ENCODE measurements at regions not wholly inside any gene's neighbourhood (a gene's known extent, or its start where the extent isn't known, plus 50 kb on each side); places are given as distances from the start of the nearest gene placed in this dataset.

DNA sequence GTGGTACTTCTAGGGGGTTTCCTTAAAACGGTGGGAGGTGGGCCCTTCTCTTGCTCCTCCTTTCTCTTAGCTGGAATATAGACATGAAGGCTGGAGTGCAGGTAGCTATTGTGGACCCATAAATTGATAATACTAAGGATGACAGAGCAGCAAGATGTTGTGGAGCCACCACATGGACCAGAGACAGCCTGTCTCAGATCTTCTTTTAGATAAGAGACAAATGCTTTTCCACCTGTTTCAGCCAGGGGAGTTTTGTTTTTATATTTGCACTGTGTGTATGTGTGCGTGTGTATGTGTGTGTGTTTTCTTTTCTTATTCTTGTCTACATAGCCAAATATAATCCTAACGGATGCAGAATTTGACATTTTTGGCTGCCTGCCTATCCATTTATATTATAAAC is 62.9 kb upstream of the HIF1A start:
- Histone ChIP-seq H3K23ac (ENCODE audit: low read length) (no peak overlapping the region), H3K4me2 (ENCODE audit: low read length) (no peak overlapping the region), H3K27ac (ENCODE audit: low read depth, low read length) (no peak overlapping the region), H3K18ac (ENCODE audit: low read length) (no peak overlapping the region), H4K12ac (ENCODE audit: low read depth, low read length) (no peak overlapping the region), H3K9me3 (ENCODE audit: insufficient read depth, low read depth, low read length) (peaks cover 1% of the 10 kb centered on the region), H3K27me3 (ENCODE audit: insufficient read depth, low read length) (no peaks in the 10 kb centered on the region), H3K9ac (ENCODE audit: low read length) (no peak overlapping the region), H3K14ac (ENCODE audit: low read length) (no peak overlapping the region), H3K36me3 (ENCODE audit: control insufficient read depth in 1 of 2, insufficient read depth in 2 of 2, low read length in 2 of 2) (no peaks in the 10 kb centered on the region), H4K8ac (ENCODE audit: low read depth, low read length) (no peak overlapping the region), H2BK12ac (ENCODE audit: low read length) (no peak overlapping the region), H2AFZ (ENCODE audit: insufficient read depth, low read length, poor library complexity) (no peak overlapping the region), H2BK120ac (ENCODE audit: insufficient read depth, low read length, poor library complexity) (no peak overlapping the region), H3K4ac (ENCODE audit: low read depth, low read length) (no peak overlapping the region), H3K79me2 (ENCODE audit: control insufficient read depth, insufficient read depth, low read length, poor library complexity) (no peaks in the 10 kb centered on the region), H3K4me1 (ENCODE audit: control insufficient read depth in 1 of 2, insufficient read depth in 2 of 2, low read length in 2 of 2) (no peaks in the 10 kb centered on the region), H2BK5ac (ENCODE audit: low read depth, low read length, poor library complexity) (no peak overlapping the region), H3K4me3 (ENCODE audit: low read depth, low read length) (no peak overlapping the region), H3K79me1 (ENCODE audit: low read length) (no peaks in the 10 kb centered on the region), H4K91ac (ENCODE audit: low read depth, low read length) (no peak overlapping the region), H2AK5ac (ENCODE audit: low read length) (peak overlapping the region; percentile 75)
- WGBS (ENCODE audit: extremely low coverage, insufficient coverage, insufficient read length) = no CpG with 5 or more reads among the region's 3 CpGs
- no peak for DNase-seq

DNA sequence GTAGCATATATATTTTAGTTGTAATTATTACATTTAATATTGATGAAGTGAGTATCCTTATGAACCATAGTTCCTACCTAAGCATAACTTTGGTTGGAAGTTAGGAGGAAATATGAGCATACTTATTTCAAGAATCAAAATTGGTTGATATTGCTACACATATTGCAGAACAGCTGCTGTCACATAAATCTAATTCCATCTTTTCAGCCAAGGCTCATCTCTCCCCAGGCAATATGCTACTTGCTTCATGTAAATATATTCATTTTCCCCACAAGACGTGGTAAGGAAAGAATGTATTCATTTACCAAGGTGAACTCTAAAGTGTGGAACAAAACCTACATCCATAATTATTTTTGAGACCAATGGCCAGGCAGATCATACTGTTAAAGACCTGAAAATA is 62.5 kb upstream of the HIF1A start:
- H2AFZ ChIP-seq (ENCODE audit: insufficient read depth, low read length, poor library complexity) = no peak overlapping the region
- no peak for DNase-seq

DNA sequence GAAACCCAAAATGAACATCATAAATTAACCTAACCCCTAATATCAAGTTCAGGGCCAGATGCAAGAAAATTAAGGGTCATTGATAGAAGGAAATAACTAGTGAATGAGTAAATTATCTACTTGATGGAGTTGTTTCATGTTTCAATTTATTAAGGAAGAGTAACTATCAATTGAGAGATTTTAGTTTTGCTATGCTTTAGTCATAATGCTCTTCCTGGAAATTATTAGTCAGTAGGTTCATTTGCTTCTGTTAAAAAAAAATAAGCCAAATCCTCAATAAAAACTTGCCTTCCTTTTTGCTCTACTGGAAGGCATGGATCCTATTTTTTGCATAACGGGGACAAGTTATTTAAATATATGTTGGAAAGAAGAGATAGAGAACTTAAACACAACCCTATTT is 59.0 kb upstream of the HIF1A start:
- no peaks in the 10 kb centered on the region for H3K79me1 ChIP-seq (ENCODE audit: low read length)
- no peaks in the 10 kb centered on the region for H3K9me3 ChIP-seq (ENCODE audit: insufficient read depth, low read depth, low read length)
- H2BK5ac ChIP-seq (ENCODE audit: low read depth, low read length, poor library complexity) = no peak overlapping the region
- H3K27me3 ChIP-seq (ENCODE audit: insufficient read depth, low read length) = no peaks in the 10 kb centered on the region
- H2AFZ ChIP-seq (ENCODE audit: insufficient read depth, low read length, poor library complexity) = no peak overlapping the region
- no peak overlapping the region for H4K12ac ChIP-seq (ENCODE audit: low read depth, low read length)
- DNase-seq = no peak
- no CpG with 5 or more reads among the region's 1 CpG for WGBS (ENCODE audit: extremely low coverage, insufficient coverage, insufficient read length)
- H3K9ac ChIP-seq (ENCODE audit: low read length) = no peak overlapping the region
- H3K14ac ChIP-seq (ENCODE audit: low read length) = no peak overlapping the region
- H2BK120ac ChIP-seq (ENCODE audit: insufficient read depth, low read length, poor library complexity) = no peak overlapping the region
- H4K8ac ChIP-seq (ENCODE audit: low read depth, low read length) = no peak overlapping the region
- H2AK5ac ChIP-seq (ENCODE audit: low read length) = no peak overlapping the region
- no peak overlapping the region for H2BK12ac ChIP-seq (ENCODE audit: low read length)
- no peak overlapping the region for H3K27ac ChIP-seq (ENCODE audit: low read depth, low read length)
- H3K4ac ChIP-seq (ENCODE audit: low read depth, low read length) = no peak overlapping the region
- no peak overlapping the region for H3K4me2 ChIP-seq (ENCODE audit: low read length)
- H3K36me3 ChIP-seq (ENCODE audit: control insufficient read depth in 1 of 2, insufficient read depth in 2 of 2, low read length in 2 of 2) = no peaks in the 10 kb centered on the region
- H4K91ac ChIP-seq (ENCODE audit: low read depth, low read length) = no peak overlapping the region
- H3K4me3 ChIP-seq (ENCODE audit: low read depth, low read length) = no peak overlapping the region
- no peak overlapping the region for H3K23ac ChIP-seq (ENCODE audit: low read length)
- no peaks in the 10 kb centered on the region for H3K4me1 ChIP-seq (ENCODE audit: control insufficient read depth in 1 of 2, insufficient read depth in 2 of 2, low read length in 2 of 2)
- H3K18ac ChIP-seq (ENCODE audit: low read length) = no peak overlapping the region
- H3K79me2 ChIP-seq (ENCODE audit: control insufficient read depth, insufficient read depth, low read length, poor library complexity) = no peaks in the 10 kb centered on the region

More for the DNA sequence above, 62.5 kb upstream of the HIF1A start:
- no peak overlapping the region for H2BK12ac ChIP-seq (ENCODE audit: low read length)
- H4K12ac ChIP-seq (ENCODE audit: low read depth, low read length) = no peak overlapping the region
- WGBS (ENCODE audit: extremely low coverage, insufficient coverage, insufficient read length) = no CpG with 5 or more reads among the region's 1 CpG
- H2AK5ac ChIP-seq (ENCODE audit: low read length) = no peak overlapping the region
- H2BK120ac ChIP-seq (ENCODE audit: insufficient read depth, low read length, poor library complexity) = no peak overlapping the region
- H3K4me2 ChIP-seq (ENCODE audit: low read length) = no peak overlapping the region
- no peak overlapping the region for H3K4ac ChIP-seq (ENCODE audit: low read depth, low read length)
- H3K9ac ChIP-seq (ENCODE audit: low read length) = no peak overlapping the region
- H3K14ac ChIP-seq (ENCODE audit: low read length) = no peak overlapping the region
- no peak overlapping the region for H4K8ac ChIP-seq (ENCODE audit: low read depth, low read length)
- no peaks in the 10 kb centered on the region for H3K79me2 ChIP-seq (ENCODE audit: control insufficient read depth, insufficient read depth, low read length, poor library complexity)
- H3K23ac ChIP-seq (ENCODE audit: low read length) = no peak overlapping the region
- H3K18ac ChIP-seq (ENCODE audit: low read length) = no peak overlapping the region
- H3K27ac ChIP-seq (ENCODE audit: low read depth, low read length) = no peak overlapping the region
- peaks cover 1% of the 10 kb centered on the region for H3K9me3 ChIP-seq (ENCODE audit: insufficient read depth, low read depth, low read length)
- H3K36me3 ChIP-seq (ENCODE audit: control insufficient read depth in 1 of 2, insufficient read depth in 2 of 2, low read length in 2 of 2) = no peaks in the 10 kb centered on the region
- H3K4me3 ChIP-seq (ENCODE audit: low read depth, low read length) = no peak overlapping the region
- no peaks in the 10 kb centered on the region for H3K79me1 ChIP-seq (ENCODE audit: low read length)
- no peak overlapping the region for H4K91ac ChIP-seq (ENCODE audit: low read depth, low read length)
- no peaks in the 10 kb centered on the region for H3K27me3 ChIP-seq (ENCODE audit: insufficient read depth, low read length)
- no peaks in the 10 kb centered on the region for H3K4me1 ChIP-seq (ENCODE audit: control insufficient read depth in 1 of 2, insufficient read depth in 2 of 2, low read length in 2 of 2)
- H2BK5ac ChIP-seq (ENCODE audit: low read depth, low read length, poor library complexity) = no peak overlapping the region

DNA sequence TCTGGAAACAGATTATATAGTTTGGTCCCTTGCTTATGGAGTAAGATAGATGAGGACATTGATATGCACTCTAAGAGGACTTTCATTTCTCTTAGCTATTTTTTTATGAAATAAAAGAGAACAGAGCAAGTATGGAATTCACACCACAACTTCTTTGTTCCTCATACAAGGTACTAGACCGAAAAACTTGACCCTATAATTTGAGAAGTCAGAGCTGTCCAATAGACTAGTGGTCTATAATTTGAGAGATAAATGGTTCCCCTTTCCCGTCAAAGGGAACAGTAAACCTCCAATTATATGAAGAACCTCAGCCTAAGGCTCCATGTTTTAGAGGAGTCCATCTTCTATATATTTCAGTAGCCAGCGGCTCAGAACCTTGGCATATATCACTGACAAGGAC is 58.5 kb upstream of the HIF1A start:
- Histone ChIP-seq H2BK12ac (ENCODE audit: low read length) (no peak overlapping the region), H2BK5ac (ENCODE audit: low read depth, low read length, poor library complexity) (no peak overlapping the region), H4K91ac (ENCODE audit: low read depth, low read length) (no peak overlapping the region), H3K27me3 (ENCODE audit: insufficient read depth, low read length) (no peaks in the 10 kb centered on the region), H3K36me3 (ENCODE audit: control insufficient read depth in 1 of 2, insufficient read depth in 2 of 2, low read length in 2 of 2) (no peaks in the 10 kb centered on the region), H3K4me1 (ENCODE audit: control insufficient read depth in 1 of 2, insufficient read depth in 2 of 2, low read length in 2 of 2) (no peaks in the 10 kb centered on the region), H3K18ac (ENCODE audit: low read length) (no peak overlapping the region), H3K4me2 (ENCODE audit: low read length) (no peak overlapping the region), H2BK120ac (ENCODE audit: insufficient read depth, low read length, poor library complexity) (no peak overlapping the region), H3K4me3 (ENCODE audit: low read depth, low read length) (no peak overlapping the region), H3K9me3 (ENCODE audit: insufficient read depth, low read depth, low read length) (no peaks in the 10 kb centered on the region), H4K12ac (ENCODE audit: low read depth, low read length) (no peak overlapping the region), H3K27ac (ENCODE audit: low read depth, low read length) (no peak overlapping the region), H3K23ac (ENCODE audit: low read length) (no peak overlapping the region), H3K9ac (ENCODE audit: low read length) (no peak overlapping the region), H3K4ac (ENCODE audit: low read depth, low read length) (no peak overlapping the region), H3K79me1 (ENCODE audit: low read length) (no peaks in the 10 kb centered on the region), H4K8ac (ENCODE audit: low read depth, low read length) (no peak overlapping the region), H2AK5ac (ENCODE audit: low read length) (no peak overlapping the region), H3K14ac (ENCODE audit: low read length) (no peak overlapping the region), H3K79me2 (ENCODE audit: control insufficient read depth, insufficient read depth, low read length, poor library complexity) (no peaks in the 10 kb centered on the region), H2AFZ (ENCODE audit: insufficient read depth, low read length, poor library complexity) (no peak overlapping the region)
- DNase-seq = no peak
- WGBS (ENCODE audit: extremely low coverage, insufficient coverage, insufficient read length) = no CpG with 5 or more reads among the region's 3 CpGs
